ENCODE measurements at regions not wholly inside any gene's neighbourhood (a gene's known extent, or its start where the extent isn't known, plus 50 kb on each side); places are given as distances from the start of the nearest gene placed in this dataset.

DNA sequence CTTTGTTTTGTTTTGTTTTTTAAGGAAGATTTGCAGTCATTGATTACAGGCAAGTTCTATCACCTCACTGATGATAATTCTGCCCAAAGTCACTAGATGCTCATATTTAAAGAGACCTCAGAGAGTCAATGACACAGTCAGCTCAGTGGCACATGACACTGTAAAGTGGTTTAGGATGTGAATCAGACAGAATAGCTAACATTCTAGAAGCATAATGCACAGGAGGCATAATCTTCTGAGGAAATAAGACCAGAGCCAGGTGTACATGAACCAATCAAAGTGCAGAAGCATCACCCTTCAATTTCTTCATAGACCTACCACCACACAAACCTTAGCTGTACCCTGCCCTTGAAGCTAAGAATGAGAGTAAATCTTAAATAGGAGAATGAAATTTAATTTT lies 268.5 kb downstream of the BRINP2 start:
- ATAC-seq (no peak), DNase-seq (ENCODE audit: low read depth, low spot score) (no peak)
- ChIA-PET POLR2A (no interaction called here), CTCF (no interaction called here)
- Histone ChIP-seq H3K27me3 (ENCODE audit: control insufficient read depth, insufficient read depth, low read length) (no peaks in the 10 kb centered on the region), H3K36me3 (ENCODE audit: control insufficient read depth, insufficient read depth, low read length) (no peaks in the 10 kb centered on the region), H3K4me3 (ENCODE audit: low read depth in 2 of 2, low read length in 2 of 2) (no peak overlapping the region), H3K9me3 (ENCODE audit: control insufficient read depth, insufficient read depth, low read depth, low read length) (no peaks in the 10 kb centered on the region), H3K4me1 (ENCODE audit: control insufficient read depth, insufficient read depth, low read length) (no peaks in the 10 kb centered on the region), H3K27ac (ENCODE audit: low read length) (no peak overlapping the region)
- intact Hi-C loops (cut with micrococcal nuclease; ENCODE audit: unreplicated experiment) (no loop called here), in situ Hi-C loops (cut with HindIII; ENCODE audit: low pct_unique_long_range_greater_than_20kb, low sequenced_read_pairs) (no loop called here)
- BruUV-seq (replicated peaks), result no TSS peak
- TF ChIP-seq, protein P1, sequence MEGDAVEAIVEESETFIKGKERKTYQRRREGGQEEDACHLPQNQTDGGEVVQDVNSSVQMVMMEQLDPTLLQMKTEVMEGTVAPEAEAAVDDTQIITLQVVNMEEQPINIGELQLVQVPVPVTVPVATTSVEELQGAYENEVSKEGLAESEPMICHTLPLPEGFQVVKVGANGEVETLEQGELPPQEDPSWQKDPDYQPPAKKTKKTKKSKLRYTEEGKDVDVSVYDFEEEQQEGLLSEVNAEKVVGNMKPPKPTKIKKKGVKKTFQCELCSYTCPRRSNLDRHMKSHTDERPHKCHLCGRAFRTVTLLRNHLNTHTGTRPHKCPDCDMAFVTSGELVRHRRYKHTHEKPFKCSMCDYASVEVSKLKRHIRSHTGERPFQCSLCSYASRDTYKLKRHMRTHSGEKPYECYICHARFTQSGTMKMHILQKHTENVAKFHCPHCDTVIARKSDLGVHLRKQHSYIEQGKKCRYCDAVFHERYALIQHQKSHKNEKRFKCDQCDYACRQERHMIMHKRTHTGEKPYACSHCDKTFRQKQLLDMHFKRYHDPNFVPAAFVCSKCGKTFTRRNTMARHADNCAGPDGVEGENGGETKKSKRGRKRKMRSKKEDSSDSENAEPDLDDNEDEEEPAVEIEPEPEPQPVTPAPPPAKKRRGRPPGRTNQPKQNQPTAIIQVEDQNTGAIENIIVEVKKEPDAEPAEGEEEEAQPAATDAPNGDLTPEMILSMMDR (IDR thresholded peaks at IDR 0.05), result no peak
- TF ChIP-seq POLR2AphosphoS5 (IDR thresholded peaks at IDR 0.05; ENCODE audit: low read depth, low read length) (no peak), TCF7L2 (IDR thresholded peaks at IDR 0.05; ENCODE audit: low read depth, low read length) (no peak), SIN3A (IDR thresholded peaks at IDR 0.05; ENCODE audit: borderline replicate concordance, insufficient read depth, low read depth, low read length) (no peak)
- TF ChIP-seq, protein P2, sequence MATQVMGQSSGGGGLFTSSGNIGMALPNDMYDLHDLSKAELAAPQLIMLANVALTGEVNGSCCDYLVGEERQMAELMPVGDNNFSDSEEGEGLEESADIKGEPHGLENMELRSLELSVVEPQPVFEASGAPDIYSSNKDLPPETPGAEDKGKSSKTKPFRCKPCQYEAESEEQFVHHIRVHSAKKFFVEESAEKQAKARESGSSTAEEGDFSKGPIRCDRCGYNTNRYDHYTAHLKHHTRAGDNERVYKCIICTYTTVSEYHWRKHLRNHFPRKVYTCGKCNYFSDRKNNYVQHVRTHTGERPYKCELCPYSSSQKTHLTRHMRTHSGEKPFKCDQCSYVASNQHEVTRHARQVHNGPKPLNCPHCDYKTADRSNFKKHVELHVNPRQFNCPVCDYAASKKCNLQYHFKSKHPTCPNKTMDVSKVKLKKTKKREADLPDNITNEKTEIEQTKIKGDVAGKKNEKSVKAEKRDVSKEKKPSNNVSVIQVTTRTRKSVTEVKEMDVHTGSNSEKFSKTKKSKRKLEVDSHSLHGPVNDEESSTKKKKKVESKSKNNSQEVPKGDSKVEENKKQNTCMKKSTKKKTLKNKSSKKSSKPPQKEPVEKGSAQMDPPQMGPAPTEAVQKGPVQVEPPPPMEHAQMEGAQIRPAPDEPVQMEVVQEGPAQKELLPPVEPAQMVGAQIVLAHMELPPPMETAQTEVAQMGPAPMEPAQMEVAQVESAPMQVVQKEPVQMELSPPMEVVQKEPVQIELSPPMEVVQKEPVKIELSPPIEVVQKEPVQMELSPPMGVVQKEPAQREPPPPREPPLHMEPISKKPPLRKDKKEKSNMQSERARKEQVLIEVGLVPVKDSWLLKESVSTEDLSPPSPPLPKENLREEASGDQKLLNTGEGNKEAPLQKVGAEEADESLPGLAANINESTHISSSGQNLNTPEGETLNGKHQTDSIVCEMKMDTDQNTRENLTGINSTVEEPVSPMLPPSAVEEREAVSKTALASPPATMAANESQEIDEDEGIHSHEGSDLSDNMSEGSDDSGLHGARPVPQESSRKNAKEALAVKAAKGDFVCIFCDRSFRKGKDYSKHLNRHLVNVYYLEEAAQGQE (IDR thresholded peaks at IDR 0.05; ENCODE audit: insufficient read depth in 1 of 2, low read depth in 2 of 2, low read length in 1 of 2), result no peak

DNA sequence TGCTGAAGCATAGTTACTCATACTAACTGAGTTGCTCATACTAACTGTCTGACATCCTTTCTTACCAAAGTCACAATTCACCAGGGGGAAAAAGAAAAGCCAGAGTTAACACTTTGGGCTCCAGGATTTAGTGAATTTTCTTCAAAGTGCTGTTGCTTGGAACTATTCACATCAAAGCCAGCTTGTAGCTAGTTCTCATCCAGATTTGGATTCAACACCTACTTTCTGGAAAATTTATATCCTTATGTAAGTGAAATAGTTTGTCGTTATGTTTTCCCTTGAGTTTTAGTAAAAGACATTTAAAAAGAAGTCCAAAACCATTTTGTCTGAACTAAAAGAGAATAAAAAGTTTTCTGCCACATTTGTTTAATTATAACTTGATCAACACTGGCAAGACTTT lies 264.6 kb downstream of the BRINP2 start:
- POLR2A ChIA-PET, result no interaction called here
- in situ Hi-C loops (cut with HindIII; ENCODE audit: low pct_unique_long_range_greater_than_20kb, low sequenced_read_pairs) (no loop called here), intact Hi-C loops (cut with micrococcal nuclease; ENCODE audit: unreplicated experiment) (no loop called here)
- DNase-seq (ENCODE audit: low read depth, low spot score), result no peak
- Histone ChIP-seq H3K9me3 (ENCODE audit: control insufficient read depth, insufficient read depth, low read depth, low read length) (no peaks in the 10 kb centered on the region), H3K27me3 (ENCODE audit: control insufficient read depth, insufficient read depth, low read length) (no peaks in the 10 kb centered on the region), H3K36me3 (ENCODE audit: control insufficient read depth, insufficient read depth, low read length) (no peaks in the 10 kb centered on the region), H3K4me3 (ENCODE audit: low read depth in 2 of 2, low read length in 2 of 2) (no peak overlapping the region), H3K27ac (ENCODE audit: low read length) (no peak overlapping the region), H3K4me1 (ENCODE audit: control insufficient read depth, insufficient read depth, low read length) (no peaks in the 10 kb centered on the region)
- CTCF ChIA-PET, result no interaction called here
- BruUV-seq (replicated peaks), result no TSS peak
- TF ChIP-seq TCF7L2 (IDR thresholded peaks at IDR 0.05; ENCODE audit: low read depth, low read length), result no peak
- no peak for TF ChIP-seq SIN3A (IDR thresholded peaks at IDR 0.05; ENCODE audit: borderline replicate concordance, insufficient read depth, low read depth, low read length)
- TF ChIP-seq, protein P2 (IDR thresholded peaks at IDR 0.05; ENCODE audit: insufficient read depth in 1 of 2, low read depth in 2 of 2, low read length in 1 of 2), result no peak
- no peak for ATAC-seq

All from Panc1 (cell line).